Vagina (tissue), 2 donors: ENCODE measurements at regions not wholly inside any gene's neighbourhood (a gene's known extent, or its start where the extent isn't known, plus 50 kb on each side); places are given as distances from the start of the nearest gene placed in this dataset.

Experiments used
- DNase-seq, 2 donors: peaks; one replicate each; pipeline ENCODE4 v3.0.0-alpha.2; 2017; ENCODE audit errors: extremely low spot score in 2 of 2
- H3K27ac ChIP-seq: fragments of 200-600 bp; sonication (generic); one replicate; pipeline ENCODE4 v1.5.1; 2019
- H3K27me3 ChIP-seq: fragments of 200-600 bp; sonication (generic); one replicate; pipeline ENCODE4 v1.5.1; 2019
- H3K36me3 ChIP-seq, 2 donors: fragments of 200-600 bp; sonication (generic); one replicate each; pipeline ENCODE4 v1.5.1; 2017 to 2019
- H3K4me1 ChIP-seq: fragments of 200-600 bp; sonication (generic); one replicate; pipeline ENCODE4 v1.5.1; 2019
- H3K4me3 ChIP-seq, 2 donors: fragments of 200-600 bp; sonication (generic); 1 replicate in 1 of 2; 2 replicates in 1 of 2; pipeline ENCODE4 v1.5.1; 2016 to 2019
- H3K9me3 ChIP-seq: fragments of 200-600 bp; sonication (generic); one replicate; pipeline ENCODE4 v1.5.1; 2019
- CTCF ChIP-seq, 3 experiments: fragments of 450-650 bp in 2 of 3; fragments of 200-600 bp in 1 of 3; sonication (generic) in 1 of 3; IDR thresholded peaks; one replicate each; pipeline ENCODE4 v1.5.1; 2017 to 2019; ENCODE audit warnings: antibody characterized with exemption in 3 of 3, mild to moderate bottlenecking in 2 of 3, moderate library complexity in 2 of 3
- POLR2A ChIP-seq, 2 donors: fragments of 450-650 bp; IDR thresholded peaks; one replicate each; pipeline ENCODE4 v1.6.1; 2017; ENCODE audit warnings: antibody characterized with exemption in 2 of 2, mild to moderate bottlenecking in 2 of 2, moderate library complexity in 2 of 2
- POLR2AphosphoS5 ChIP-seq, 2 donors: sonication (generic); formaldehyde crosslinking; IDR thresholded peaks; one replicate each; pipeline ENCODE4 v1.9.0; 2017; ENCODE audit warnings: antibody characterized with exemption in 2 of 2, mild to moderate bottlenecking in 2 of 2, low read depth in 1 of 2; ENCODE audit not compliant: insufficient read depth in 1 of 2
- intact Hi-C: fragments of 100-400 bp; cut with DNase I; formaldehyde crosslinking; loops from one replicate; pipeline ENCODE4 v1.15.1; 2023

GRCh38 chr2:60058781-60059180 lies 494.7 kb downstream of the BCL11A start:
- Histone ChIP-seq H3K9me3 (no peaks in the 10 kb centered on the region), H3K36me3 (no peaks in the 10 kb centered on the region), H3K27me3 (no peaks in the 10 kb centered on the region), H3K4me1 (no peaks in the 10 kb centered on the region), H3K27ac (no peak overlapping the region), H3K4me3 (no peak overlapping the region)
- intact Hi-C loops: no loop called here
- peak in 1 of 2 donors; percentile 76 for DNase-seq
- TF ChIP-seq POLR2AphosphoS5 (IDR thresholded peaks at IDR 0.05; ENCODE audit: insufficient read depth in 1 of 2, low read depth in 1 of 2): no peak
- no peak for TF ChIP-seq POLR2A (IDR thresholded peaks at IDR 0.05)
- no peak for TF ChIP-seq CTCF (IDR thresholded peaks at IDR 0.05)

GRCh38 chr2:60054571-60055340 lies 498.7 kb downstream of the BCL11A start:
- H3K4me3 ChIP-seq: no peak overlapping the region
- no peaks in the 10 kb centered on the region for H3K36me3 ChIP-seq
- H3K9me3 ChIP-seq: no peaks in the 10 kb centered on the region
- H3K4me1 ChIP-seq: no peaks in the 10 kb centered on the region
- TF ChIP-seq POLR2A (IDR thresholded peaks at IDR 0.05): no peak
- no peak for TF ChIP-seq POLR2AphosphoS5 (IDR thresholded peaks at IDR 0.05; ENCODE audit: insufficient read depth in 1 of 2, low read depth in 1 of 2)
- no peak for TF ChIP-seq CTCF (IDR thresholded peaks at IDR 0.05)
- DNase-seq: no peak
- H3K27me3 ChIP-seq: no peaks in the 10 kb centered on the region
- intact Hi-C loops: no loop called here
- H3K27ac ChIP-seq: no peak overlapping the region

- intact Hi-C loops: no loop called here
- Histone ChIP-seq H3K9me3 (no peaks in the 10 kb centered on the region), H3K4me3 (no peak overlapping the region), H3K4me1 (no peaks in the 10 kb centered on the region), H3K27ac (no peak overlapping the region), H3K27me3 (no peaks in the 10 kb centered on the region), H3K36me3 (no peaks in the 10 kb centered on the region)
- DNase-seq: no peak
- no peak for TF ChIP-seq POLR2A (IDR thresholded peaks at IDR 0.05)
- peak; percentile 15 to 52 for TF ChIP-seq POLR2AphosphoS5 (IDR thresholded peaks at IDR 0.05; ENCODE audit: insufficient read depth in 1 of 2, low read depth in 1 of 2)
Measured at GRCh38 chr2:60053791-60054190, 499.7 kb downstream of the BCL11A start.

- Histone ChIP-seq H3K4me3 (no peak overlapping the region), H3K4me1 (no peaks in the 10 kb centered on the region), H3K27ac (no peak overlapping the region), H3K27me3 (no peaks in the 10 kb centered on the region), H3K36me3 (no peaks in the 10 kb centered on the region), H3K9me3 (no peaks in the 10 kb centered on the region)
- intact Hi-C loops: no loop called here
- no peak for DNase-seq
- TF ChIP-seq POLR2A (IDR thresholded peaks at IDR 0.05): no peak
- TF ChIP-seq CTCF (IDR thresholded peaks at IDR 0.05): no peak
- no peak for TF ChIP-seq POLR2AphosphoS5 (IDR thresholded peaks at IDR 0.05; ENCODE audit: insufficient read depth in 1 of 2, low read depth in 1 of 2)
Measured at GRCh38 chr2:60052601-60053000, 500.9 kb downstream of the BCL11A start.

GRCh38 chr2:60051991-60052390 lies 501.5 kb downstream of the BCL11A start:
- H3K9me3 ChIP-seq: no peaks in the 10 kb centered on the region
- no peaks in the 10 kb centered on the region for H3K4me1 ChIP-seq
- TF ChIP-seq POLR2A (IDR thresholded peaks at IDR 0.05) (no peak), POLR2AphosphoS5 (IDR thresholded peaks at IDR 0.05; ENCODE audit: insufficient read depth in 1 of 2, low read depth in 1 of 2) (no peak), CTCF (IDR thresholded peaks at IDR 0.05) (no peak)
- no peaks in the 10 kb centered on the region for H3K27me3 ChIP-seq
- no peak for DNase-seq
- H3K36me3 ChIP-seq: no peaks in the 10 kb centered on the region
- H3K27ac ChIP-seq: no peak overlapping the region
- intact Hi-C loops: no loop called here
- no peak overlapping the region for H3K4me3 ChIP-seq
